ENCODE measurements at regions not wholly inside any gene's neighbourhood (a gene's known extent, or its start where the extent isn't known, plus 50 kb on each side); places are given as distances from the start of the nearest gene placed in this dataset.

DNA sequence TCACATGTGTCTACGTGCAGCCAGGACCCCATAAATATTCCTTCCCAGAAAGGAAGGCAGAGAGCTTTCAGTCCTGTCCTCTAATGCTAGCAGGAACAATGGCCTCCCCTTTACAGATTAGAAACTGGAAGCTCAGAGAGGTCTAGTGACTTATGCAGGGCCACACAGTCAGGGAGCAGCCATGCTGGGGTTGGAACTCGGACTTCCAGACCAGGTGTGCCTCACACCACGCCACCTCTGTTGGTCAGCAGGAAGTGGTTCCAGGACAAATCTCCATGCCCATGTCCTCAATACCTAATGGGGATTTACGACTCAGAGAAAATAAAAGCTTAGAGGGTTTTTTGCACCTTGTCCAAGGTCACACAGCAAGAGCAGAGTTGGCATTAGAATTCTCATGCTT is 378.9 kb downstream of the RPS24 start:
- CTCF ChIA-PET: no interaction called here
- no peak for DNase-seq (ENCODE audit: extremely low spot score)

DNA sequence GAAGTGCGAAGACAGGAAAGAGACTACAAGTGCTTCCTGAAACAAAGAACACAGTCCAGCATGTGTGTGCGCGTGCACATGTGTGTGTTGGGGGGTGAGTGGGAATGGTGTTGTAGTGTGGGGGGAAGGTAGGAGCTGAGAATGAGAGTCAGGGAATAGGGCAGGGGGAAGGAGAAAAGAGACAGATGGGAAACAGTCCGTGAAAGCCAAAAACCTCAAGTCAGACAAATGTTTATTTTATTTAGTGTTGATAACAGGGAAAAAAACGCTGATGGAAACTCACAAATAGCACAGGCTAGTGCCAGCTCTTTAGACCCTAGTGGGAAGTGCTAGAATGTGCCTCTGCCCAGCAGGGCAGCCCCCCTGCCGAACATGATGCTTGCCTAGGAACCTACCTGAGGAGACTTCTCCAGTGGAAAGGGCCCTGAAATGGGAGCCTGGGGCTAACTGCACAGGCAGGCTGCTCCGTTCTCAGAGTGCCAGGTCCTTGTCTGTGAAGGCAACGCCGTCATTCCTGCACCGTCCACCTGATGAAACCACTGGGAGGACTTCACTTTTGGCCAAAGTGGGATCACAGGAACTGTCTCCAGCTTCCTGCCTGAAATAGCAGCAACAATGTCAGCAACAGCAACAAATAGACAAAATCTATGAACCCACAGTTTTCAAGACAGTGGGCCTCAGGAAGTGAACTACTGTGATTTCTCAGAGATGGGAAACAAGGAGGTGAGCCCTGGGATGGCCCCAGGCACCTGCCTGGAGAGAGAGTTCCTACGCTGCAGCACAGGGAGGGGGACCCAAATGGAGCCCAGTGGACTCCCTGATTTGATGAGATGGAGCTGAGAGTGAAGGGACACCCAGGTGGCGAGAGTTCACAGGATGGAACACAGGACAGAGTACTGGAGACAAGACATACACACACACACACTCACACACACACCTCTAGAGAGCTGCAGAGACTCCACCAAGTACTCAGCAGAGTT is 379.7 kb downstream of the RPS24 start:
- ChIA-PET CTCF (interaction anchor here (0.9 kb wide), 1 partner anchor 11 kb away, joined by 3 read pairs; no protein-coding TSS in a partner anchor), POLR2A (no interaction called here)
- TF ChIP-seq, protein P1, sequence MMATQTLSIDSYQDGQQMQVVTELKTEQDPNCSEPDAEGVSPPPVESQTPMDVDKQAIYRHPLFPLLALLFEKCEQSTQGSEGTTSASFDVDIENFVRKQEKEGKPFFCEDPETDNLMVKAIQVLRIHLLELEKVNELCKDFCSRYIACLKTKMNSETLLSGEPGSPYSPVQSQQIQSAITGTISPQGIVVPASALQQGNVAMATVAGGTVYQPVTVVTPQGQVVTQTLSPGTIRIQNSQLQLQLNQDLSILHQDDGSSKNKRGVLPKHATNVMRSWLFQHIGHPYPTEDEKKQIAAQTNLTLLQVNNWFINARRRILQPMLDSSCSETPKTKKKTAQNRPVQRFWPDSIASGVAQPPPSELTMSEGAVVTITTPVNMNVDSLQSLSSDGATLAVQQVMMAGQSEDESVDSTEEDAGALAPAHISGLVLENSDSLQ (IDR thresholded peaks at IDR 0.05): no peak
- TF ChIP-seq HDGF (IDR thresholded peaks at IDR 0.05; ENCODE audit: borderline replicate concordance): no peak
- TF ChIP-seq FOXA1 (IDR thresholded peaks at IDR 0.05): no peak
- no peak for TF ChIP-seq SUZ12 (IDR thresholded peaks at IDR 0.05)
- TF ChIP-seq ZNF384 (IDR thresholded peaks at IDR 0.05): no peak
- TF ChIP-seq CTBP1 (IDR thresholded peaks at IDR 0.05; ENCODE audit: borderline replicate concordance): no peak
- no peak for TF ChIP-seq ELF4 (IDR thresholded peaks at IDR 0.05)
- TF ChIP-seq FOXK2 (IDR thresholded peaks at IDR 0.05): no peak
- no peak for TF ChIP-seq TARDBP (IDR thresholded peaks at IDR 0.05)
- no peak for TF ChIP-seq SP1 (IDR thresholded peaks at IDR 0.05)
- TF ChIP-seq LEF1 (IDR thresholded peaks at IDR 0.05; ENCODE audit: borderline replicate concordance): no peak
- TF ChIP-seq ARNT (IDR thresholded peaks at IDR 0.05): no peak
- TF ChIP-seq NFRKB (IDR thresholded peaks at IDR 0.05): no peak
- no peak for DNase-seq (ENCODE audit: extremely low spot score)

More for the DNA sequence above, 378.9 kb downstream of the RPS24 start:
- TF ChIP-seq TARDBP (IDR thresholded peaks at IDR 0.05) (no peak), NFRKB (IDR thresholded peaks at IDR 0.05) (no peak), FOXM1 (IDR thresholded peaks at IDR 0.05; ENCODE audit: borderline replicate concordance) (no peak), SP1 (IDR thresholded peaks at IDR 0.05) (no peak), SUZ12 (IDR thresholded peaks at IDR 0.05) (no peak), ARNT (IDR thresholded peaks at IDR 0.05) (no peak), L3MBTL2 (conservative IDR thresholded peaks at IDR 0.05) (no peak), FOXK2 (IDR thresholded peaks at IDR 0.05) (no peak)
- POLR2A ChIA-PET: no interaction called here

DNA sequence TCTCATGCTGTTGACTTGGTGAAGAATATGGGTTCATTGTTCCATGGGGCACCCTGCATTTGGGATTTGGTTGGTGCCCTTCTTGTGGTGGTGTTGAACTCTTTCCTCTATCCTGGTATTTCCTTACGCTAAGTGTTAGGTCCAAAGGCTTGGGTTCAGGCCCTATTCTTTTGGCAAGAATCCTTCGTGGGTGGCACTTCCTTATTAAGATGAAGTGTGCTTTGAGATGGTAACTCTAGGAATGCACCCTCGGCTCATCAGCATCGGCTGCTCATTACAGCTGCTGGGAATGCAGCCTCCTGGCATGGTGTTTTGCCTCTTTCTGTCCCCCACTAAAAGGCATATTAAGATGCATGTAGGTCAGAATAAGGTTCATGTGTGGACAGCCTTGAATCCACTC is 380.7 kb downstream of the RPS24 start:
- no peak for DNase-seq (ENCODE audit: extremely low spot score)
- TF ChIP-seq ZNF384 (IDR thresholded peaks at IDR 0.05) (no peak), SP1 (IDR thresholded peaks at IDR 0.05) (no peak)
- POLR2A ChIA-PET: no interaction called here
- CTCF ChIA-PET: interaction anchor here (0.9 kb wide), 1 partner anchor 10 kb away, joined by 3 read pairs; no protein-coding TSS in a partner anchor

DNA sequence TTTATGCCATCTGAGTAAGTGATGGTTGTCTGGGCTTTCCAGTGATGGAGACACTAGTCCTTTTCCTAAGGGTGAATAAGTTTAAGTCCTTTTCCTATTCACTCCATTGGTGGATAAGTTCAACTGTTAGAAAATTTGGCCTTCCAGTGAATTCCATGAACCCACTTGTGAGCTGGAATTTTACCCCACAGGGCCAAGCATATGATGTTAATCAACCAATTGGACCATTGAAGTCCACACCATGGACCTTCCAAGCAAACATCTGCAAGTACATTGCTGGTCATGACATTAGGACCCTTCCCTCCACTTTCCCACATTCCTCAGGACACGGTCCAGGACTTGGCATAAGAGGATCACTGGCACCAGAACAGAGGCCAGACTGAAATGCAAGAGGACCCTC is 381.4 kb downstream of the RPS24 start:
- POLR2A ChIA-PET: no interaction called here
- TF ChIP-seq SUZ12 (IDR thresholded peaks at IDR 0.05) (no peak), TARDBP (IDR thresholded peaks at IDR 0.05) (no peak), L3MBTL2 (conservative IDR thresholded peaks at IDR 0.05) (no peak), CTBP1 (IDR thresholded peaks at IDR 0.05; ENCODE audit: borderline replicate concordance) (no peak), HDGF (IDR thresholded peaks at IDR 0.05; ENCODE audit: borderline replicate concordance) (no peak), NFRKB (IDR thresholded peaks at IDR 0.05) (no peak), BHLHE40 (IDR thresholded peaks at IDR 0.05; ENCODE audit: borderline replicate concordance) (no peak), ELF4 (IDR thresholded peaks at IDR 0.05) (no peak), ARNT (IDR thresholded peaks at IDR 0.05) (no peak), ZNF384 (IDR thresholded peaks at IDR 0.05) (no peak), LEF1 (IDR thresholded peaks at IDR 0.05; ENCODE audit: borderline replicate concordance) (no peak), FOXK2 (IDR thresholded peaks at IDR 0.05) (no peak), FOXM1 (IDR thresholded peaks at IDR 0.05; ENCODE audit: borderline replicate concordance) (no peak), FOXA1 (IDR thresholded peaks at IDR 0.05) (no peak), SP1 (IDR thresholded peaks at IDR 0.05) (no peak)
- TF ChIP-seq, protein P1 (IDR thresholded peaks at IDR 0.05): no peak
- DNase-seq (ENCODE audit: extremely low spot score): no peak
- CTCF ChIA-PET: no interaction called here

DNA sequence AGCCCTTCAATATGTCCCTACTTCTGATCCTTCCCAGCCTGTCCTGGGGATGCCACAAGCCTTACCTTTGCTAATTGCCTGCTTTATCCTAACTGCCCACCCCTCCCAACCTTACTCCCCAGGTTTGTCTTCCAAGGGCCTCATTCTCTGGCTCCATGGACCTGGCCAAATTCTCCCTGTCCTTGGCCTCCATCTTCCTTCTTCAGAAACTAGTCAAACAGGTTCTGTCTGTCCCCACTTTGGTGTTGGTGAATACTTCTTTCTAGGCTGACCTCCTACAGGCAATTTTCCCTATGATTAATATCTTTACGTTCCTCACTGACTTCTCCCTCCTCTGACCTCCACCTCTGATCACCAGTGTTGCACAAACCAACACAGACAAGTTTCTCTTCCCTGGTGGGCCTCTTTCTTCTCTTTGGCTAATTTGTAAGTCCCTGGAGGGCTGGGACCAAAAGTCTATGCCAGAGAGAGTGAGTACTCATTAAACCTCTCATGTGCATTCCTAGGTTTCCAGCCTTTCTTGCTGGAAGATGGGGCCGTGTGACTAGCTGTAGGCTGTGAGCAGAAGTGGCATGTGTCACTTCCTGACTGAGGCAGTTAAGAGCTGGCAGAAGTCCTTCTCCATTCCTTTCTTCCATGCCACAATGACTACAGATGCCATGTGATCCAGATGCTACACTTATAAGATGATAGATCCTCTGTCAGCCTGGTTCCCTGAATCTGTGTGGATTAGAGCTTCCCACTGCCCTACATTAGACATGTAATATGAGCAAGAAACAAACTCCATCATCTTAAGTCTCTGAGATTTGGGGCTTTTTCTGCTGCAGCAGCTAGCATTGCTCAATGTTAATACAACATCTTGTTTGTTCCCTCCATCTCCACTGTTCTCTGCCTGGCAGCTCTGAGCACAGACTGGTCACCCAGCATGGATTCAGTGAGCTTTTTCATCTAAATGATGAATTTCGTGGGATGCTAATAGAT is 382.7 kb downstream of the RPS24 start:
- CTCF ChIA-PET: interaction anchor here (0.7 kb wide), 1 partner anchor 9 kb away, joined by 5 read pairs; no protein-coding TSS in a partner anchor
- POLR2A ChIA-PET: no interaction called here
- TF ChIP-seq FOXA1 (IDR thresholded peaks at IDR 0.05) (no peak), LEF1 (IDR thresholded peaks at IDR 0.05; ENCODE audit: borderline replicate concordance) (no peak), SP1 (IDR thresholded peaks at IDR 0.05) (no peak), FOXK2 (IDR thresholded peaks at IDR 0.05) (no peak), NFRKB (IDR thresholded peaks at IDR 0.05) (no peak), ZNF384 (IDR thresholded peaks at IDR 0.05) (no peak), SUZ12 (IDR thresholded peaks at IDR 0.05) (no peak)
- TF ChIP-seq, protein P1 (IDR thresholded peaks at IDR 0.05): no peak
- DNase-seq (ENCODE audit: extremely low spot score): no peak

Data from HEK293T (cell line).